ENCODE measurements at regions not wholly inside any gene's neighbourhood (a gene's known extent, or its start where the extent isn't known, plus 50 kb on each side); places are given as distances from the start of the nearest gene placed in this dataset.

GRCh38 chr1:234874291-234875288, 254.0 kb downstream of the TOMM20 start (continued):
- TF ChIP-seq SMAD3 (CRISPR knock-in tag; conservative IDR thresholded peaks at IDR 0.05) = peak; percentile 85
- TF ChIP-seq XRCC3 (IDR thresholded peaks at IDR 0.05) = no peak
- TF ChIP-seq SREBF2 (CRISPR knock-in tag; IDR thresholded peaks at IDR 0.05) = no peak
- no peak for TF ChIP-seq PHB (CRISPR knock-in tag; IDR thresholded peaks at IDR 0.05)
- peak; percentile 93 for TF ChIP-seq BRD9 (IDR thresholded peaks at IDR 0.05; ENCODE audit: low read depth, partially characterized antibody)
- no peak for TF ChIP-seq HNRNPK (IDR thresholded peaks at IDR 0.05; ENCODE audit: low read depth, low read length, poor library complexity, severe bottlenecking)
- no peak; the same call in none of the 2 replicates for TF ChIP-seq ZNF584 (CRISPR knock-in tag; IDR thresholded peaks at IDR 0.05; ENCODE audit: low read depth)
- no peak for TF ChIP-seq EZH2 (IDR thresholded peaks at IDR 0.05; ENCODE audit: borderline replicate concordance, low read depth, low read length)
- peak; percentile 91 for TF ChIP-seq CXXC5 (CRISPR knock-in tag; IDR thresholded peaks at IDR 0.05)
- TF ChIP-seq HOXB6 (CRISPR knock-in tag; IDR thresholded peaks at IDR 0.05; ENCODE audit: borderline replicate concordance) = no peak
- no peak for TF ChIP-seq RBM22 (IDR thresholded peaks at IDR 0.05; ENCODE audit: low read depth, low read length, poor library complexity, severe bottlenecking)
- no peak for TF ChIP-seq CHD4 (IDR thresholded peaks at IDR 0.05; ENCODE audit: insufficient read depth, insufficient replicate concordance, low read depth, low read length, poor library complexity, severe bottlenecking)
- peak; percentile 81 for TF ChIP-seq KLF1 (tag; IDR thresholded peaks at IDR 0.05)
- TF ChIP-seq ZNF655 (CRISPR knock-in tag; IDR thresholded peaks at IDR 0.05) = no peak
- TF ChIP-seq MAZ (CRISPR knock-in tag; conservative IDR thresholded peaks at IDR 0.05 in 1 of 2, IDR thresholded peaks at IDR 0.05 in 1 of 2) = peak; percentile 29 to 72; a peak in 3 of 4 replicates
- no peak for TF ChIP-seq GABPB2 (CRISPR knock-in tag; conservative IDR thresholded peaks at IDR 0.05)
- TF ChIP-seq RREB1 (CRISPR knock-in tag; IDR thresholded peaks at IDR 0.05) = peak; percentile 80; the same call in 1 of the 2 replicates
- no peak for TF ChIP-seq ZNF717 (CRISPR knock-in tag; IDR thresholded peaks at IDR 0.05)
- no peak for TF ChIP-seq POLR2G (IDR thresholded peaks at IDR 0.05; ENCODE audit: low read depth, low read length)
- peak; percentile 62 to 94 for TF ChIP-seq FOXA3 (CRISPR knock-in tag; conservative IDR thresholded peaks at IDR 0.05 in 1 of 2, IDR thresholded peaks at IDR 0.05 in 1 of 2)
- TF ChIP-seq SLC30A9 (CRISPR knock-in tag; IDR thresholded peaks at IDR 0.05) = no peak

Measured in K562 (cell line).